OCI-LY3 (cell line): ENCODE measurements at regions not wholly inside any gene's neighbourhood (a gene's known extent, or its start where the extent isn't known, plus 50 kb on each side); places are given as distances from the start of the nearest gene placed in this dataset.

Source experiments
- H2AFZ ChIP-seq: fragments of 200-600, 300-600 bp; shearing (Covaris generic); 2 replicates; pipeline ENCODE4 v1.6.0; 2014; ENCODE audit warnings: antibody characterized with exemption, low read depth, low read length
- H3K27ac ChIP-seq: fragments of 200-600, 300-600 bp; sonication (generic); 2 replicates; pipeline ENCODE4 v1.5.1; 2014; ENCODE audit warnings: mild to moderate bottlenecking, low read length, moderate library complexity, mixed read lengths
- H3K27me3 ChIP-seq: fragments of 200-600, 300-600 bp; sonication (generic); 2 replicates; pipeline ENCODE4 v1.6.1; 2014; ENCODE audit warnings: low read depth, low read length, mixed read lengths
- H3K36me3 ChIP-seq: fragments of 200-600, 300-600 bp; sonication (generic); replicated peaks from 2 replicates; pipeline ENCODE3; 2014; ENCODE audit warnings: low read depth, low read length, mixed read lengths
- H3K4me1 ChIP-seq: fragments of 300-600, 200-600 bp; sonication (generic); 2 replicates; pipeline ENCODE4 v1.6.1; 2014; ENCODE audit warnings: low read length, mixed read lengths
- H3K4me2 ChIP-seq: fragments of 200-600, 300-600 bp; sonication (generic); 2 replicates; pipeline ENCODE4 v1.6.1; 2014; ENCODE audit warnings: low read length, mixed read lengths
- H3K4me3 ChIP-seq: fragments of 300-600, 200-600 bp; sonication (generic); 2 replicates; pipeline ENCODE4 v1.5.1; 2014; ENCODE audit warnings: antibody characterized with exemption, mild to moderate bottlenecking, low read length, moderate library complexity
- H3K79me2 ChIP-seq: fragments of 300-600, 200-600 bp; shearing (Covaris generic); 2 replicates; pipeline ENCODE4 v1.6.1; 2014; ENCODE audit warnings: mild to moderate bottlenecking, low read length, mixed read lengths
- H3K9ac ChIP-seq: fragments of 300-600, 200-600 bp; shearing (Covaris generic); 2 replicates; pipeline ENCODE4 v1.6.0; 2014; ENCODE audit warnings: mild to moderate bottlenecking, low read length, moderate library complexity
- H3K9me3 ChIP-seq: fragments of 200-600, 300-600 bp; shearing (Covaris generic); 2 replicates; pipeline ENCODE4 v1.6.1; 2014; ENCODE audit warnings: low read length, mixed read lengths; ENCODE audit not compliant: insufficient read depth
- H4K20me1 ChIP-seq: fragments of 200-600, 300-600 bp; sonication (generic); 2 replicates; pipeline ENCODE4 v1.6.1; 2016; ENCODE audit warnings: low read length, mixed read lengths; ENCODE audit not compliant: insufficient read depth
- CTCF ChIP-seq: fragments of 200-600, 300-600 bp; sonication (generic); IDR thresholded peaks from 2 replicates; pipeline ENCODE4 v1.5.1; 2014; ENCODE audit warnings: antibody characterized with exemption, low read length, low read depth
- EZH2phosphoT487 ChIP-seq: fragments of 200-600 bp; shearing (Covaris generic); IDR thresholded peaks from 2 replicates; pipeline ENCODE4 v1.6.1; 2018; ENCODE audit warnings: antibody characterized with exemption, mixed run types, low read depth

- Histone ChIP-seq H3K27ac (no peak overlapping the region), H3K79me2 (no peaks in the 10 kb centered on the region), H3K9me3 (no peaks in the 10 kb centered on the region), H3K4me2 (no peak overlapping the region), H3K36me3 (no peaks in the 10 kb centered on the region), H3K9ac (no peak overlapping the region), H4K20me1 (no peaks in the 10 kb centered on the region), H3K27me3 (no peaks in the 10 kb centered on the region), H2AFZ (no peak overlapping the region), H3K4me1 (no peaks in the 10 kb centered on the region), H3K4me3 (no peak overlapping the region)
- TF ChIP-seq CTCF (no peak), EZH2phosphoT487 (no peak)
Measured at GRCh38 chr6:19478992-19479391, 358.2 kb upstream of the ID4 start.

GRCh38 chr6:19479551-19479950 lies 357.6 kb upstream of the ID4 start:
- Histone ChIP-seq H3K36me3 (no peaks in the 10 kb centered on the region), H3K79me2 (no peaks in the 10 kb centered on the region), H4K20me1 (no peaks in the 10 kb centered on the region), H3K4me3 (no peak overlapping the region), H3K4me2 (no peak overlapping the region), H3K9me3 (no peaks in the 10 kb centered on the region), H3K9ac (no peak overlapping the region), H3K27ac (no peak overlapping the region), H3K27me3 (no peaks in the 10 kb centered on the region), H3K4me1 (no peaks in the 10 kb centered on the region), H2AFZ (no peak overlapping the region)
- TF ChIP-seq EZH2phosphoT487 (no peak), CTCF (no peak)

GRCh38 chr6:19492636-19493405 lies 344.3 kb upstream of the ID4 start:
- no peak for TF ChIP-seq CTCF
- TF ChIP-seq EZH2phosphoT487: no peak
- no peak overlapping the region for H3K4me3 ChIP-seq
- no peaks in the 10 kb centered on the region for H3K36me3 ChIP-seq
- no peaks in the 10 kb centered on the region for H4K20me1 ChIP-seq
- H3K27ac ChIP-seq: no peak overlapping the region
- H3K9me3 ChIP-seq: no peaks in the 10 kb centered on the region
- H3K9ac ChIP-seq: no peak overlapping the region
- no peaks in the 10 kb centered on the region for H3K27me3 ChIP-seq
- H3K79me2 ChIP-seq: no peaks in the 10 kb centered on the region
- no peaks in the 10 kb centered on the region for H3K4me1 ChIP-seq
- H2AFZ ChIP-seq: no peak overlapping the region
- no peak overlapping the region for H3K4me2 ChIP-seq

- no peak overlapping the region for H3K27ac ChIP-seq
- no peak overlapping the region for H3K4me3 ChIP-seq
- H4K20me1 ChIP-seq: no peaks in the 10 kb centered on the region
- H2AFZ ChIP-seq: no peak overlapping the region
- no peaks in the 10 kb centered on the region for H3K36me3 ChIP-seq
- no peak overlapping the region for H3K4me2 ChIP-seq
- no peaks in the 10 kb centered on the region for H3K4me1 ChIP-seq
- no peak overlapping the region for H3K9ac ChIP-seq
- H3K79me2 ChIP-seq: no peaks in the 10 kb centered on the region
- H3K9me3 ChIP-seq: no peaks in the 10 kb centered on the region
- TF ChIP-seq EZH2phosphoT487 (no peak), CTCF (no peak)
- no peaks in the 10 kb centered on the region for H3K27me3 ChIP-seq
Measured at GRCh38 chr6:19501737-19502245, 335.4 kb upstream of the ID4 start.
